Mammary epithelial cell (primary cell): ENCODE measurements at regions not wholly inside any gene's neighbourhood (a gene's known extent, or its start where the extent isn't known, plus 50 kb on each side); places are given as distances from the start of the nearest gene placed in this dataset.

Experiments used
- EZH2 ChIP-seq: IDR thresholded peaks from 2 replicates; pipeline ENCODE4 v1.6.1; 2012; ENCODE audit warnings: low read length, inconsistent platforms, borderline replicate concordance
- TF ChIP-seq, protein P1 (sequence below), 2 donors: IDR thresholded peaks in 1 of 2; conservative IDR thresholded peaks in 1 of 2; 2 replicates each; pipeline ENCODE4 v1.5.1; 2011 to 2012; ENCODE audit warnings: inconsistent platforms in 2 of 2, low read length in 2 of 2, mild to moderate bottlenecking in 2 of 2, control low read depth in 1 of 2, low read depth in 1 of 2; ENCODE audit not compliant: insufficient read depth in 1 of 2; ENCODE audit errors: extremely low read depth in 1 of 2

- TF ChIP-seq, protein P1, sequence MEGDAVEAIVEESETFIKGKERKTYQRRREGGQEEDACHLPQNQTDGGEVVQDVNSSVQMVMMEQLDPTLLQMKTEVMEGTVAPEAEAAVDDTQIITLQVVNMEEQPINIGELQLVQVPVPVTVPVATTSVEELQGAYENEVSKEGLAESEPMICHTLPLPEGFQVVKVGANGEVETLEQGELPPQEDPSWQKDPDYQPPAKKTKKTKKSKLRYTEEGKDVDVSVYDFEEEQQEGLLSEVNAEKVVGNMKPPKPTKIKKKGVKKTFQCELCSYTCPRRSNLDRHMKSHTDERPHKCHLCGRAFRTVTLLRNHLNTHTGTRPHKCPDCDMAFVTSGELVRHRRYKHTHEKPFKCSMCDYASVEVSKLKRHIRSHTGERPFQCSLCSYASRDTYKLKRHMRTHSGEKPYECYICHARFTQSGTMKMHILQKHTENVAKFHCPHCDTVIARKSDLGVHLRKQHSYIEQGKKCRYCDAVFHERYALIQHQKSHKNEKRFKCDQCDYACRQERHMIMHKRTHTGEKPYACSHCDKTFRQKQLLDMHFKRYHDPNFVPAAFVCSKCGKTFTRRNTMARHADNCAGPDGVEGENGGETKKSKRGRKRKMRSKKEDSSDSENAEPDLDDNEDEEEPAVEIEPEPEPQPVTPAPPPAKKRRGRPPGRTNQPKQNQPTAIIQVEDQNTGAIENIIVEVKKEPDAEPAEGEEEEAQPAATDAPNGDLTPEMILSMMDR (conservative IDR thresholded peaks at IDR 0.05 in 1 of 2, IDR thresholded peaks at IDR 0.05 in 1 of 2; ENCODE audit: extremely low read depth in 1 of 2, insufficient read depth in 1 of 2, low read depth in 1 of 2, low read length in 2 of 2), result no peak
- no peak for TF ChIP-seq EZH2
Measured at GRCh38 chr1:185526344-185527307, 207.6 kb upstream of the HMCN1 start.
